Breast epithelium (tissue), 3 donors: ENCODE measurements at regions not wholly inside any gene's neighbourhood (a gene's known extent, or its start where the extent isn't known, plus 50 kb on each side); places are given as distances from the start of the nearest gene placed in this dataset.

Source experiments
- POLR2A ChIP-seq: fragments of 450-650 bp; IDR thresholded peaks from one replicate; pipeline ENCODE4 v1.6.1; 2016; ENCODE audit warnings: antibody characterized with exemption, mild to moderate bottlenecking, moderate library complexity
- POLR2AphosphoS5 ChIP-seq, 3 donors: sonication (generic); formaldehyde crosslinking; IDR thresholded peaks; one replicate each; pipeline ENCODE4 v1.6.1; 2017; ENCODE audit warnings: antibody characterized with exemption in 3 of 3

GRCh38 chr1:113252166-113252565 is 138.1 kb upstream of the MAGI3 start:
- TF ChIP-seq POLR2A (no peak), POLR2AphosphoS5 (IDR thresholded peaks at IDR 0.05) (no peak)
